Endothelial cell of umbilical vein (primary cell): ENCODE measurements at regions not wholly inside any gene's neighbourhood (a gene's known extent, or its start where the extent isn't known, plus 50 kb on each side); places are given as distances from the start of the nearest gene placed in this dataset.

ENCODE experiments used
- BruUV-seq: library from RNA; stranded (reverse); fragments of 400-500 nt; replicated peaks from 2 replicates; lab custom pipeline; 2021; lab: Mats Ljungman, UMichigan
- CTCF ChIA-PET: fragments of 300-600, 350-600 bp; sonication (Branson Sonifier 250); formaldehyde crosslinking; loops from one replicate; lab custom pipeline; 2021; ENCODE audit warnings: antibody characterized with exemption, inconsistent platforms; lab: Charles Lee
- POLR2A ChIA-PET: fragments of 300-600, 350-600 bp; sonication (Branson Sonifier 250); formaldehyde crosslinking; loops from one replicate; lab custom pipeline; 2021; ENCODE audit warnings: antibody characterized with exemption, inconsistent platforms; lab: Charles Lee
- DNase-seq: peaks from one replicate; pipeline ENCODE4 v3.0.0-alpha.2; 2011; ENCODE audit warnings: low read depth, low spot score
- FAIRE-seq: peaks from 2 replicates; lab custom pipeline; 2011; peaks lifted over from hg19 to GRCh38; lab: Jason Lieb, UNC
- H2AFZ ChIP-seq: 2 replicates; pipeline ENCODE4 v1.6.0; 2012; ENCODE audit warnings: low read depth, low read length, control low read depth, inconsistent platforms
- H3K27ac ChIP-seq: 2 replicates; pipeline ENCODE4 v1.5.1; 2011; ENCODE audit warnings: low read depth, mild to moderate bottlenecking, control low read depth, low read length, moderate library complexity; ENCODE audit not compliant: insufficient read depth
- H3K27me3 ChIP-seq, 2 experiments: 2 replicates each; pipeline versions ENCODE4 v1.6.0 to v1.6.1; 2011; ENCODE audit warnings: low read length in 2 of 2, mixed read lengths in 1 of 2; ENCODE audit not compliant: control insufficient read depth in 2 of 2, insufficient read depth in 2 of 2
- H3K36me3 ChIP-seq, 2 experiments: 2 replicates in 1 of 2; 3 replicates in 1 of 2; pipeline ENCODE4 v1.5.1; 2011; ENCODE audit warnings: low read length in 2 of 2, mild to moderate bottlenecking in 1 of 2, moderate library complexity in 1 of 2; ENCODE audit not compliant: control insufficient read depth in 2 of 2, insufficient read depth in 2 of 2; ENCODE audit errors: extremely low read depth in 1 of 2
- H3K4me1 ChIP-seq: 3 replicates; pipeline ENCODE4 v1.5.1; 2011; ENCODE audit warnings: mild to moderate bottlenecking, low read length; ENCODE audit not compliant: control insufficient read depth, insufficient read depth; ENCODE audit errors: extremely low read depth
- H3K4me2 ChIP-seq: 2 replicates; pipeline ENCODE4 v1.6.1; 2011; ENCODE audit warnings: low read length, control low read depth, mixed read lengths; ENCODE audit not compliant: insufficient read depth
- H3K4me3 ChIP-seq, 3 experiments: fragments of 200-600 bp in 1 of 3; sonication (generic), shearing (Covaris generic) in 1 of 3; replicated peaks in 1 of 3; 2 replicates each; pipeline ENCODE4 v1.5.1; 2011 to 2016; ENCODE audit warnings: control low read depth in 3 of 3, low read length in 3 of 3, mild to moderate bottlenecking in 2 of 3, inconsistent platforms in 1 of 3, low read depth in 1 of 3, moderate library complexity in 1 of 3; ENCODE audit not compliant: insufficient read depth in 1 of 3
- H3K79me2 ChIP-seq: 2 replicates; pipeline ENCODE4 v1.6.0; 2012; ENCODE audit warnings: low read length, inconsistent platforms; ENCODE audit not compliant: control insufficient read depth, insufficient read depth
- H3K9ac ChIP-seq: replicated peaks from 2 replicates; pipeline ENCODE3; 2011; ENCODE audit warnings: low read length, control low read depth; ENCODE audit not compliant: insufficient read depth; ENCODE audit errors: extremely low read depth
- H3K9me1 ChIP-seq: replicated peaks from 3 replicates; pipeline ENCODE4 v1.6.0; 2011; ENCODE audit warnings: mild to moderate bottlenecking, low read length; ENCODE audit not compliant: control insufficient read depth, insufficient read depth; ENCODE audit errors: extremely low read depth
- H3K9me3 ChIP-seq: replicated peaks from 2 replicates; pipeline ENCODE4 v1.5.1; 2012; ENCODE audit warnings: low read length, inconsistent platforms; ENCODE audit not compliant: control insufficient read depth, insufficient read depth
- H4K20me1 ChIP-seq: replicated peaks from 2 replicates; pipeline ENCODE3; 2011; ENCODE audit warnings: mild to moderate bottlenecking, low read length; ENCODE audit not compliant: control insufficient read depth, insufficient read depth; ENCODE audit errors: extremely low read depth
- CTCF ChIP-seq, 2 donors: IDR thresholded peaks; 1 replicate in 1 of 2; 2 replicates in 1 of 2; pipeline ENCODE4 v1.5.1; 2011; ENCODE audit warnings: low read length in 2 of 2, mild to moderate bottlenecking in 2 of 2, moderate library complexity in 2 of 2, control low read depth in 1 of 2, inconsistent platforms in 1 of 2, low read depth in 1 of 2; ENCODE audit not compliant: insufficient read depth in 1 of 2; ENCODE audit errors: extremely low read depth in 1 of 2
- EZH2 ChIP-seq: IDR thresholded peaks from 2 replicates; pipeline ENCODE4 v1.6.1; 2012; ENCODE audit warnings: borderline replicate concordance, low read depth, mild to moderate bottlenecking, moderate library complexity, low read length, inconsistent platforms; ENCODE audit not compliant: severe bottlenecking
- GATA2 ChIP-seq: IDR thresholded peaks from 2 replicates; pipeline ENCODE4 v1.7.0; 2011; ENCODE audit warnings: low read depth, mild to moderate bottlenecking, moderate library complexity, mixed read lengths, low read length; ENCODE audit not compliant: insufficient read length, insufficient read depth
- JUN ChIP-seq: IDR thresholded peaks from 2 replicates; pipeline ENCODE4 v1.6.1; 2011; ENCODE audit warnings: borderline replicate concordance, low read depth; ENCODE audit not compliant: insufficient read length, insufficient read depth
- MAX ChIP-seq: IDR thresholded peaks from 2 replicates; pipeline ENCODE4 v1.6.1; 2011; ENCODE audit not compliant: insufficient read depth, insufficient read length
- POLR2A ChIP-seq: IDR thresholded peaks from 2 replicates; pipeline ENCODE4 v1.6.1; 2012; ENCODE audit warnings: low read depth, mild to moderate bottlenecking, control low read depth, low read length
- POLR2AphosphoS5 ChIP-seq: IDR thresholded peaks from 2 replicates; pipeline ENCODE4 v1.6.1; 2012; ENCODE audit warnings: low read depth, mild to moderate bottlenecking, control low read depth, low read length, moderate library complexity; ENCODE audit not compliant: insufficient read depth
- dilution Hi-C: fragments of 300-500 bp; cut with MboI; formaldehyde crosslinking; loops from one replicate; pipeline ENCODE4 v1.15.0; 2019; ENCODE audit warnings: low sequenced_read_pairs; ENCODE audit not compliant: extremely low pct_ligation_motif_present
- intact Hi-C: fragments of 100-400 bp; cut with micrococcal nuclease; formaldehyde crosslinking; loops from one replicate; pipeline ENCODE4 v1.10.0; 2022

- FAIRE-seq = no peak
- Histone ChIP-seq H3K79me2 (no peaks in the 10 kb centered on the region), H3K4me2 (no peak overlapping the region), H4K20me1 (no peaks in the 10 kb centered on the region), H3K9ac (no peak overlapping the region), H3K9me1 (no peaks in the 10 kb centered on the region), H3K4me1 (no peaks in the 10 kb centered on the region), H3K9me3 (no peaks in the 10 kb centered on the region), H3K36me3 (no peaks in the 10 kb centered on the region), H3K27me3 (peaks cover 19 to 43% of the 10 kb centered on the region in 2 experiments), H3K4me3 (no peak overlapping the region), H3K27ac (no peak overlapping the region), H2AFZ (no peak overlapping the region)
- no peak for DNase-seq
- POLR2A ChIA-PET = no interaction called here
- TF ChIP-seq POLR2AphosphoS5 (no peak), MAX (no peak), GATA2 (no peak), EZH2 (no peak), CTCF (IDR thresholded peaks at IDR 0.05; ENCODE audit: extremely low read depth in 1 of 2, insufficient read depth in 1 of 2, low read depth in 1 of 2, low read length in 2 of 2) (no peak), JUN (no peak), POLR2A (no peak)
- BruUV-seq = no TSS peak
- intact Hi-C loops = no loop called here
- CTCF ChIA-PET = interaction anchor here (0.8 kb wide), 1 partner anchor 14 kb away, joined by 3 read pairs; no protein-coding TSS in a partner anchor
- dilution Hi-C loops = no loop called here
Observed at GRCh38 chr6:3551716-3552511, 95.1 kb upstream of the SLC22A23 start.
